Neural crest cell (in vitro differentiated cells): ENCODE measurements at regions not wholly inside any gene's neighbourhood (a gene's known extent, or its start where the extent isn't known, plus 50 kb on each side); places are given as distances from the start of the nearest gene placed in this dataset.

Experiments
- DNase-seq: peaks from one replicate; pipeline ENCODE4 v3.0.0; 2021; ENCODE audit warnings: low read depth, mixed read lengths, low spot score
- H3K27ac Mint-ChIP-seq: one replicate; pipeline ENCODE4 v1.8.0; 2021; ENCODE audit warnings: mild to moderate bottlenecking, mixed read lengths; ENCODE audit not compliant: unreplicated experiment
- H3K27me3 Mint-ChIP-seq: 2 replicates; pipeline ENCODE4 v1.8.0; 2021; ENCODE audit warnings: low read depth, mild to moderate bottlenecking, mixed read lengths
- H3K36me3 Mint-ChIP-seq: 2 replicates; pipeline ENCODE4 v1.8.0; 2021; ENCODE audit warnings: low read depth, mild to moderate bottlenecking, mixed read lengths
- H3K4me1 Mint-ChIP-seq: 2 replicates; pipeline ENCODE4 v1.8.0; 2021; ENCODE audit warnings: mixed read lengths
- H3K4me3 Mint-ChIP-seq: one replicate; pipeline ENCODE4 v1.8.0; 2021; ENCODE audit warnings: mild to moderate bottlenecking, mixed read lengths
- H3K9me3 Mint-ChIP-seq: 2 replicates; pipeline ENCODE4 v1.8.0; 2021; ENCODE audit warnings: mixed read lengths
- CTCF ChIP-seq: fragments of 200-600 bp; sonication (generic); conservative IDR thresholded peaks from 2 replicates; pipeline ENCODE4 v1.5.0; 2021; ENCODE audit warnings: antibody characterized with exemption, mild to moderate bottlenecking

GRCh38 chr2:103789381-103790095, 1027.7 kb downstream of the TMEM182 start:
- H3K9me3 Mint-ChIP-seq, result peaks cover 10% of the 10 kb centered on the region
- H3K4me3 Mint-ChIP-seq, result no peak overlapping the region
- DNase-seq, result no peak
- H3K27me3 Mint-ChIP-seq, result no peaks in the 10 kb centered on the region
- peak overlapping the region; percentile 90 for H3K27ac Mint-ChIP-seq
- no peaks in the 10 kb centered on the region for H3K36me3 Mint-ChIP-seq
- peaks cover 24% of the 10 kb centered on the region for H3K4me1 Mint-ChIP-seq
- no peak for TF ChIP-seq CTCF

DNA sequence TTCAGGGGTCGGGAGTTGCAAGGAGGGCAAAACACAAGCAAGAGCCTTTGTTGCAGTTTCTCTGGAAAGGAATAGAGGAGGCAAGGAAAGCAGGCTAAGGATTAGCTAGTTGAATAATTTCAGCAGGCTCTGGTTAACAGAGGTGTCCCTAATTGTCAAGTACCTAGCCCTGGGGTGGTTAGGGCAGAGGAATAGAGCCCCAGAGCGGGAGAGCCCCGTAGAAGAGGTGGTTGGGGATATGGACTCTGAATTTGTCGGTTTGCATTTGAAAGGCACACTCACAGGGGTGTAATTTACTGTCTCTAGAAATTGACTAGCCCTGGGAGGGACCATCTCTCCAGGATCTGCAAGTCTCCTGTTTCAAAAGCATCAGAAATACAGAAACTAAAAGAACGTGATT, 1030.2 kb downstream of the TMEM182 start:
- Mint-ChIP-seq H3K27me3 (no peaks in the 10 kb centered on the region), H3K27ac (no peak overlapping the region), H3K9me3 (peaks cover 14% of the 10 kb centered on the region), H3K4me1 (peaks cover 23% of the 10 kb centered on the region), H3K36me3 (peaks cover 4% of the 10 kb centered on the region), H3K4me3 (no peak overlapping the region)
- no peak for DNase-seq
- TF ChIP-seq CTCF, result no peak

GRCh38 chr2:103798291-103798690, 1036.5 kb downstream of the TMEM182 start:
- no peak for DNase-seq
- Mint-ChIP-seq H3K36me3 (peaks cover 4% of the 10 kb centered on the region), H3K27ac (no peak overlapping the region), H3K9me3 (peaks cover 8% of the 10 kb centered on the region), H3K27me3 (no peaks in the 10 kb centered on the region), H3K4me1 (no peaks in the 10 kb centered on the region), H3K4me3 (no peak overlapping the region)
- TF ChIP-seq CTCF, result no peak

DNA sequence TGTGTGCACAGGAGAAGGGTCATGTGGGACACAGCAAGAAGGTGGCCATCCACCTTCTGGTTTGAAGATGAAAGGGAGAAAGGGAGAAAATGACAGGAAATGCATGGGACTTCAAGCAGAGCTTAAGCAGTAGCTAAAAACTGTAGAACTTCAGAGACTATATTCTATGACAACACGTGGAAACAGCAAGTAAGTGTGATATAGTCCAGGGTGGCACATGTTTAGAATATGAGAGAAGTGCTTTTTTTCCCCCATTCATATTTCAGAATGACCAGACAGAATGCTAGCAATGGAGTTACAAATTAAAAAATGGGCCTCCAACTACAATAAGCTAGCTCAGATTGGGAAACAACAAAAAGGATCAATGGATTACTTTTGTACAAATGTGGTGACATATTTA, 1042.2 kb downstream of the TMEM182 start:
- no peaks in the 10 kb centered on the region for H3K36me3 Mint-ChIP-seq
- H3K27ac Mint-ChIP-seq, result no peak overlapping the region
- peaks cover 5% of the 10 kb centered on the region for H3K9me3 Mint-ChIP-seq
- DNase-seq, result no peak
- no peak overlapping the region for H3K4me3 Mint-ChIP-seq
- no peak for TF ChIP-seq CTCF
- H3K4me1 Mint-ChIP-seq, result no peaks in the 10 kb centered on the region
- H3K27me3 Mint-ChIP-seq, result no peaks in the 10 kb centered on the region

- no peak for TF ChIP-seq CTCF
- DNase-seq, result no peak
- Mint-ChIP-seq H3K36me3 (no peaks in the 10 kb centered on the region), H3K27ac (no peak overlapping the region), H3K27me3 (no peaks in the 10 kb centered on the region), H3K9me3 (peaks cover 5% of the 10 kb centered on the region), H3K4me1 (no peaks in the 10 kb centered on the region), H3K4me3 (no peak overlapping the region)
Observed at GRCh38 chr2:103805746-103806145, 1043.9 kb downstream of the TMEM182 start.
